AG04449 (cell line): ENCODE measurements at regions not wholly inside any gene's neighbourhood (a gene's known extent, or its start where the extent isn't known, plus 50 kb on each side); places are given as distances from the start of the nearest gene placed in this dataset.

Experiments
- CTCF ChIA-PET: fragments of 350-600 bp; formaldehyde crosslinking; extraction: SDS; loops from one replicate; lab custom pipeline; 2021; ENCODE audit warnings: antibody characterized with exemption; lab: Yijun Ruan, JAX
- POLR2A ChIA-PET: fragments of 400-600, 350-600 bp; formaldehyde crosslinking; extraction: SDS; loops from one replicate; lab custom pipeline; 2020; ENCODE audit warnings: antibody characterized with exemption, inconsistent platforms; lab: Yijun Ruan, JAX
- DNase-seq: peaks from one replicate; pipeline ENCODE4 v3.0.0-alpha.2; 2010; ENCODE audit warnings: low read depth, low spot score
- H3K4me3 ChIP-seq: 2 replicates; pipeline ENCODE4 v1.5.1; 2011; ENCODE audit warnings: low read depth, mild to moderate bottlenecking, control low read depth, low read length
- CTCF ChIP-seq: IDR thresholded peaks from one replicate; pipeline ENCODE4 v1.5.1; 2011; ENCODE audit warnings: mild to moderate bottlenecking, moderate library complexity, low read length, control low read depth, inconsistent platforms; ENCODE audit not compliant: insufficient read depth; ENCODE audit errors: missing control alignments

- POLR2A ChIA-PET, result interaction anchor here (1.5 kb wide), 1 partner anchor 55 kb away, joined by 3 read pairs; no protein-coding TSS in a partner anchor
- CTCF ChIA-PET, result interaction anchor here (0.5 to 1.1 kb wide), 2 partner anchors 231 to 351 kb away, joined by 3 to 4 read pairs; no protein-coding TSS in a partner anchor
- TF ChIP-seq CTCF, result no peak
- DNase-seq, result no peak
- H3K4me3 ChIP-seq, result no peak overlapping the region
These were observed 55.8 kb upstream of the WDR1 start for GRCh38 chr4:10172278-10172921.

DNA sequence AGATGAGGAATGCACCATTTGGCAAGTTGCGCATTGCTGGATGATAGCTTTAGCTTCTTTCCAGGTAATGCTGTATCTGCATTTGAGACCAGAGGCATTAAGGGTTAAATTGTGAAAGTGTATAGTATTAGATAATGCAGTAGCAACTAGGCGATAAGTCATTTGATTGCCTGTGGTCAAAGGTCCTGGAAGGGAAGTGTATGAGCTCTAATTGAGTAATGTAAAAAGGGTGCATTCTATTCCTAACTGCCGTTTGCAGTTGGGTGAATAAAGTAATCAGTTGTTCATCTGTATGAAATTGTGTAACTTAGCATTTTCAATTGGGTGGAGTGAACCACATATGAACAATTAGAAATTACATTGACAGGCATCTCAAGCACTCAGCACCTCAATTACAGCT, 54.5 kb upstream of the WDR1 start:
- CTCF ChIA-PET, result interaction anchor here (1.0 to 1.9 kb wide), 2 partner anchors 8 to 233 kb away, joined by 3 to 8 read pairs; no protein-coding TSS in a partner anchor
- POLR2A ChIA-PET, result no interaction called here
- no peak for TF ChIP-seq CTCF
- DNase-seq, result no peak
- no peak overlapping the region for H3K4me3 ChIP-seq

DNA sequence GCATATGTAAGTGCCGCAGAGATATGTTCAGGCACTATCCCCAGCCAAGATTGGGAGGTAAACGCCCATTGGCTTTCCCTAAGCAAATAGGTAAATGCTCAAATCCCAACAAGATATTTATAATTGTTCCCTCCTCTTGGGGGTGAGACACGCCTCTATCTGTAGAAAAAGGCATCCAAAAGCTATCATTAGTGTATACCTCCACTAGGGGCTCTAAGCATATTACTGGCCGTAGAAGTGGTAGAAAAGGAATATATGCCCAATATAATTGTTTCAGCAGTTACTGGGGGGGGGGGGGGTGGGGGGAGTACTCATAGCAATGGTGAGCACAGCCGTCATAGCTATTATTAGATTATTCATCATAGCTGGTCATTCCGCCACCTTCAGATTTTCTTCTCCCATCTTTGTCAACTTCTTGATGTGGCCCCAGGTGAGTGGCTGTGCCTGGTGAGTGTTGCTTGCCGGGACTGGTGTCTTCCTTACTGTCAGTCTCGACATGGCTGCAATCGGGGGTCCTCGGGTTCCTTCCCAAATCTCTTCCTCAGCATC, 53.3 kb upstream of the WDR1 start:
- no peak for DNase-seq
- ChIA-PET CTCF (interaction anchor here (1.9 to 2.7 kb wide), 2 partner anchors 11 to 234 kb away, joined by 8 to 21 read pairs; no protein-coding TSS in a partner anchor), POLR2A (no interaction called here)
- no peak for TF ChIP-seq CTCF
- no peak overlapping the region for H3K4me3 ChIP-seq

GRCh38 chr4:10168151-10168550, 51.6 kb upstream of the WDR1 start:
- H3K4me3 ChIP-seq, result no peak overlapping the region
- ChIA-PET POLR2A (interaction anchor here (1.5 kb wide), 1 partner anchor 51 kb away, joined by 5 read pairs; the partner anchor contains the start of gene WDR1), CTCF (interaction anchor here (1.4 to 2.7 kb wide), 3 partner anchors 9 to 370 kb away, joined by 4 to 21 read pairs (median 15); no protein-coding TSS in a partner anchor)
- no peak for DNase-seq
- TF ChIP-seq CTCF, result no peak

- ChIA-PET POLR2A (no interaction called here), CTCF (interaction anchor here (2.3 kb wide), 1 partner anchor 237 kb away, joined by 15 read pairs; no protein-coding TSS in a partner anchor)
- no peak for DNase-seq
- H3K4me3 ChIP-seq, result no peak overlapping the region
- TF ChIP-seq CTCF, result no peak
These were observed 50.6 kb upstream of the WDR1 start for GRCh38 chr4:10167201-10167600.
